NT2/D1 (cell line): ENCODE measurements at regions not wholly inside any gene's neighbourhood (a gene's known extent, or its start where the extent isn't known, plus 50 kb on each side); places are given as distances from the start of the nearest gene placed in this dataset.

Experiments
- DNase-seq: peaks from one replicate; pipeline ENCODE4 v3.0.0-alpha.2; 2011; ENCODE audit warnings: low read depth, low spot score
- H3K27me3 ChIP-seq: 2 replicates; pipeline ENCODE4 v1.6.0; 2011; ENCODE audit warnings: mild to moderate bottlenecking; ENCODE audit not compliant: insufficient read length, insufficient read depth
- H3K36me3 ChIP-seq: 2 replicates; pipeline ENCODE4 v1.6.1; 2011; ENCODE audit warnings: mild to moderate bottlenecking, low read length, mixed read lengths; ENCODE audit not compliant: insufficient read depth, insufficient read length
- H3K4me1 ChIP-seq: 2 replicates; pipeline ENCODE4 v1.5.1; 2011; ENCODE audit not compliant: insufficient read depth, insufficient read length
- H3K4me3 ChIP-seq: 2 replicates; pipeline ENCODE4 v1.5.1; 2011; ENCODE audit warnings: low read depth; ENCODE audit not compliant: insufficient read length
- H3K9ac ChIP-seq: 2 replicates; pipeline ENCODE4 v1.6.0; 2011; ENCODE audit warnings: low read depth; ENCODE audit not compliant: insufficient read length
- H3K9me3 ChIP-seq: 2 replicates; pipeline ENCODE4 v1.5.1; 2011; ENCODE audit warnings: mild to moderate bottlenecking, low read length; ENCODE audit not compliant: insufficient read depth
- SUZ12 ChIP-seq: IDR thresholded peaks from 2 replicates; pipeline ENCODE4 v1.6.1; 2011; ENCODE audit not compliant: insufficient read length, insufficient read depth; ENCODE audit errors: extremely low read depth
- YY1 ChIP-seq: IDR thresholded peaks from 2 replicates; pipeline ENCODE4 v1.6.1; 2011; ENCODE audit not compliant: insufficient read length, insufficient read depth
- ZNF274 ChIP-seq: IDR thresholded peaks from 2 replicates; pipeline ENCODE4 v1.6.1; 2011; ENCODE audit warnings: mild to moderate bottlenecking, low read depth, low read length

DNA sequence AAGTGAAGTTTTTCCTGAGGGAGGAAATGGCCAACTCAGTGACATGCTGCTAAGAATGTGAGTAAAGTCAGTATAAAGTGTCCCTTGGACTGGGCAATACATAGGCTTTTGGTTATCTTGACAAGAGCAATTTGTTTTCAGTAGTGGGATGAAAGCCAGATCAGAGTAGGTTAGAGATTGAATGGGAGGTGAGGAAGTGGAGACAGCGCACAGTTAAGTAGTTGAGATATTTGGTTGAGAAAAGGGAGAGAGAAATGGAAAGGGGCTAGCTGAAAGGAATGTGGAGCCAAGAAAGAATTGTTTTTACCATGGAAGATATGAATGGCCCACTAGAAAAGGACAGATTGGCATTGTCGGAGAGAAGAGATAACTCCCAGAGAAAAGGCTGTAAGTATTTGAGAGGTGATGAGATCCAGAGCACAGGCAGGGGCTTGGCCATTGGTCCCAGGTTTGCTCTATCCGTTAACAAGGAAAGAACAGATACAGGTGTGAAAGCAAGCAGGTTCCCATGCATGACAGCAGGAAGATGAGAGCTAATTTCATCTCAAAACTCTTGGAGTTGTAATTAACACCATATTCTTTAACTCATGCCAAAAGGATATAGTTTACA, 392.0 kb downstream of the NR2F1-AS1 start:
- H3K27me3 ChIP-seq = no peaks in the 10 kb centered on the region
- H3K4me1 ChIP-seq = no peaks in the 10 kb centered on the region
- TF ChIP-seq SUZ12 (no peak), YY1 (no peak), ZNF274 (no peak)
- no peak overlapping the region for H3K4me3 ChIP-seq
- no peak for DNase-seq
- H3K9me3 ChIP-seq = no peaks in the 10 kb centered on the region
- no peaks in the 10 kb centered on the region for H3K36me3 ChIP-seq
- no peak overlapping the region for H3K9ac ChIP-seq

DNA sequence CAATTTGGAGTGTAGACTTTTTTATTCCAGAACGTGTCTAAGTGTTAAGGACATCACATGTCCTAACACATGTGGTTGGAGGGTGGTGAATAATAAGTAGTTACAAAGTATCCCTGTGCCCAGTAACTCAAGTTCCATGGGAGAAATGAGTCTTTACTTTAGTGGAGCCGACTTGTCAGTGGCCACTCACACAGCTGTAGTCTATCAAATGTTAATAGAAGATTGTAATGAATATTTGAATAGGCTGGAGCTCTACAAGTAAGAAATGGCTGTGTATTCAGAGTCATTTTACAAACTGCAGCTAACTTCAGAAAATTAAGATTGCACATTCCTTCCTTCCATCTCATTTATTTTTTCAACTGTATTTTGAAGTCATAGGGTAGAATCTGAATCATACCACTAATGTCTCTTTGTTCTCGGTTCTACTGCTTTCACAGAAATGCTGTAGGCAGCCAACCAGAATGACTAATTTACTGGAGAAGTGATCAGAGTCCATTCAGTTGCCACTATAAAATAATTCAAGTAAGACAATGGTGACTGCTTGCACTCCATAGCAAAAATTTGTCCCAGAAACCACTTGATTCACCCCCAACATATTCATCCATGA, 394.8 kb downstream of the NR2F1-AS1 start:
- no peaks in the 10 kb centered on the region for H3K27me3 ChIP-seq
- no peak for DNase-seq
- H3K9ac ChIP-seq = no peak overlapping the region
- H3K4me3 ChIP-seq = no peak overlapping the region
- TF ChIP-seq YY1 (no peak), SUZ12 (no peak), ZNF274 (no peak)
- H3K9me3 ChIP-seq = no peaks in the 10 kb centered on the region
- no peaks in the 10 kb centered on the region for H3K36me3 ChIP-seq
- H3K4me1 ChIP-seq = no peaks in the 10 kb centered on the region

DNA sequence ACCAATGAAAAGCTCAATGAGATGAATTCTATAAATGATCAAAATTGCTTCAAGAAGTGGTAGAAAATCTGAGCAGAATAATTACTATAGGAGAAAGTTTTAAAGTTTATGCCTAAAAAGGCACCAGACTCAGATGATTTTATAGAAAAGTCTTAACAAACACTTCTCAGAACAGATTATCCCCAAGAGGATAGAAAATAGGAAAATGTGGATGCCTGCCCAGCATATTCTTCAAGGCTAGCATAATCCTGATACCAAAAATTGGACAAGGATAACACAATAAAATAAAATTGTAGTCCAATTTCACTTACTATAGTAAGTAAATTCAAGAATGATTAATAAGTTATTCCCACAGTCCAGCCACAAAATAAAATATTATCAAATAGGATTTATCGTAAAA, 397.0 kb downstream of the NR2F1-AS1 start:
- TF ChIP-seq YY1 (no peak), SUZ12 (no peak), ZNF274 (no peak)
- no peak for DNase-seq
- H3K9me3 ChIP-seq = no peaks in the 10 kb centered on the region
- H3K4me3 ChIP-seq = no peak overlapping the region
- no peaks in the 10 kb centered on the region for H3K27me3 ChIP-seq
- no peak overlapping the region for H3K9ac ChIP-seq
- no peaks in the 10 kb centered on the region for H3K4me1 ChIP-seq
- H3K36me3 ChIP-seq = no peaks in the 10 kb centered on the region

DNA sequence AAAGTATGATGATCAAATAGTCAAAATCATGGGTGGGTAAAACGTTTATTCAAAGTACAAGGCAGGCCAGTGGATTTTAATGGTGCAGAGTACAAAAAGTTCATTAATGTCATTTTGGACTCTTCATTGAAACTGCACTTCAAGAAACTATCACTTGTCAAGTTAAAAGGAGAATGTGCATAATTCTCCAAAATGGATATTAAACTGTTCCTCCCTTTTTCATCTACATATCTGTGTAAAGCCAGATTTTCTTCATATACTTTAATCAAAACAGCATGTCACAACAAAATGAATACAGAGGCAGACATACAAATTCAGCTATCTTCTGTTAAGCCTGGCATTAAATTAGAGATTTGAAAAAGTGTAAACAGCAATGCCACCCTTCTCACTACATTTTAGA, 401.6 kb downstream of the NR2F1-AS1 start:
- no peaks in the 10 kb centered on the region for H3K27me3 ChIP-seq
- H3K9ac ChIP-seq = no peak overlapping the region
- no peaks in the 10 kb centered on the region for H3K4me1 ChIP-seq
- TF ChIP-seq YY1 (no peak), SUZ12 (no peak), ZNF274 (no peak)
- no peaks in the 10 kb centered on the region for H3K9me3 ChIP-seq
- H3K4me3 ChIP-seq = no peak overlapping the region
- no peak for DNase-seq
- H3K36me3 ChIP-seq = no peaks in the 10 kb centered on the region

DNA sequence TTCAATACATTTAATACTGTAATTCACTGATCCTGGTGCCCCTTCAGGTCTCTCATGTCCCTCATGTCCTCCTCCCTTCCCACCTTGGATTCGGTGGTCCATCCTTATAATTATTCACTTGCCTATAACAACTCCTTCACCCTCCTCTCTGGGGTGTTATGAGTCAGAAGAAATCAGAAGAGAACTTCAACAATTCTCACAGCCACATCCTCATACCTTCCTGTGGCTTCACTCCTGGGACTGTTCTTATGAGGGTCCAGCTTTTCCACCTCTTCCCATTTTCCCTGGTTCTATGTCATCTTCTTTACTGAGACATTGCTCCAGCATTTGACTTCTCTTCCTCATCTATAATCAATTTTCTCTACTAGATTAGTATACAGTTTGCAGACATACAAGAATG, 406.1 kb downstream of the NR2F1-AS1 start:
- Histone ChIP-seq H3K9ac (no peak overlapping the region), H3K9me3 (peaks cover 12% of the 10 kb centered on the region), H3K4me3 (no peak overlapping the region), H3K4me1 (no peaks in the 10 kb centered on the region), H3K36me3 (no peaks in the 10 kb centered on the region), H3K27me3 (no peaks in the 10 kb centered on the region)
- TF ChIP-seq YY1 (no peak), SUZ12 (no peak), ZNF274 (no peak)
- no peak for DNase-seq

DNA sequence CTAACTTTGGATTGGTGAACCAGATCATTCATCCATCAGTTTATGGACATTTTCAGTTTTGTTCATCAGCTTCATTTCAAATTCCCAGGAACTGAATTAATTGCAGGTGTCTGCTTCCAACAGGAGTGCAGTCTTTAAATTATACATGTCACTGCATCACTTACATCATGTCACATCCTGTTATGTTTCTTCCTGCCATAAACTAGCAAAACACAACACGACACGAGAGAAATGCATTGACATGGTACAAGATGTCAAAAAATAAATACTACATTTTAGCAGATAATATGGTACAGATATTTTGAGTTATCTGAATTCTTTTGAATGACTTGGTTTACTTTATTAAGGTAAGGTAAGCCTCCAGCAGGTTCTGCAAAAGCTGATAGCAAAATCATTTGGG, 415.5 kb downstream of the NR2F1-AS1 start:
- Histone ChIP-seq H3K9me3 (no peaks in the 10 kb centered on the region), H3K4me3 (no peak overlapping the region), H3K27me3 (no peaks in the 10 kb centered on the region), H3K9ac (no peak overlapping the region), H3K4me1 (no peaks in the 10 kb centered on the region), H3K36me3 (no peaks in the 10 kb centered on the region)
- TF ChIP-seq ZNF274 (no peak), SUZ12 (no peak), YY1 (no peak)
- DNase-seq = no peak

DNA sequence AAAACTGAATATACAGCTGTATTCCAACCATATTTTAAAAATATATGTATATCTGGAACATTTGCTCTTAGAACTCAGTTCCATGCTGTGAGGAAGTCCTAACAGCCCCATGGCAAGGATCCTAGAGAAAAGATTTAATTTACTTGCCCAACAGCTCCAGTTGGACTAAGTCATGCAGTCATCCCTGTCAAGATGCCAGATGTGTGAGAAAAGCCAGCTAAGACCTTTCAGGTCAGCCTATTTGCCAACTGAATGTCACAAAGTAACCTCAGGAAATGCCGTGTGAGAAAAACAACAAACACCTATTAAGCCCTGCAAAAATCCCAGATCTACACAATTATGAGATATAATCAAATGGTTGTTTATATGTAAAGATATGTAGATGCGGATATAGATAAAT, 416.3 kb downstream of the NR2F1-AS1 start:
- Histone ChIP-seq H3K9ac (no peak overlapping the region), H3K4me1 (no peaks in the 10 kb centered on the region), H3K36me3 (no peaks in the 10 kb centered on the region), H3K4me3 (no peak overlapping the region), H3K9me3 (no peaks in the 10 kb centered on the region), H3K27me3 (no peaks in the 10 kb centered on the region)
- DNase-seq = no peak
- TF ChIP-seq ZNF274 (no peak), YY1 (no peak), SUZ12 (no peak)
